Left kidney (tissue), 1 donor: ENCODE measurements at regions not wholly inside any gene's neighbourhood (a gene's known extent, or its start where the extent isn't known, plus 50 kb on each side); places are given as distances from the start of the nearest gene placed in this dataset.

ENCODE experiments used
- DNase-seq: peaks from one replicate; pipeline ENCODE4 v3.0.0-alpha.2; 2013

DNA sequence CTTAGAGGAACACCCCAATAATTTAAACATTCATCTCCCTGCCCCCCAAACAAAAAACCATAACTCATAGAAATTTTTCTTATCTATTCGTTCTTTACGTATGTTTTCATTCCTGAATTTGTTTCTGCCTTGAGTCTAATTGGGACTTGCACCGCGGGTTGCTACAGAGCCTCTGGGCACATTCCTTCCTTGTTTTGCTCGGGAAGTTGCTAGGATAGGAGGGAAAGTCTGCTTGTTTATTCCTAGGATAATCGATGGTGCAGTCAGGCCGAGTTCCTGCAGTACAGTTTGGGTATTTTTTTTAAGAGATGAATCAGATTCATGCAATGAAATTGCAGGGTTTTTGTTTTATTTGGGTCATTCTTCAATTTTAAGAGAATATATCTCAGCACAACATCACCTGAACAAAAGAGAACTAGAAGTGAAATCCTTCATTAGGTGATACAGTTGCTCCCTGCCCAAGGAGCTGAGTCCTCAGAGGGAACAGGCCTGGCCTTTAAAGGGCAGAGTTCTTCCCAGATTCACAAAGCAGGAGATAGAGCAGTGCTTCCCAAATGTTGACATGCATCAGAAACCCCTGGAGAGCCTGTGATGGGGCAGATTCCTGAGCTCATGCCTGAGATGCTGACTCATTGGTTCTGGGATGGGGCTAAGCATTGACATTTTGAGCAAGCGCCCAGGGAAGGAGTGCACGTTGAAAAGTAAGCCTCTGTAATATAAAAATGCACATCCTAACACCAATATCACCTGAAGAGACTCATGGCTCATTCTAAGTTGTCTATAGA is 114.9 kb upstream of the FAM9B start:
- DNase-seq = no peak

DNA sequence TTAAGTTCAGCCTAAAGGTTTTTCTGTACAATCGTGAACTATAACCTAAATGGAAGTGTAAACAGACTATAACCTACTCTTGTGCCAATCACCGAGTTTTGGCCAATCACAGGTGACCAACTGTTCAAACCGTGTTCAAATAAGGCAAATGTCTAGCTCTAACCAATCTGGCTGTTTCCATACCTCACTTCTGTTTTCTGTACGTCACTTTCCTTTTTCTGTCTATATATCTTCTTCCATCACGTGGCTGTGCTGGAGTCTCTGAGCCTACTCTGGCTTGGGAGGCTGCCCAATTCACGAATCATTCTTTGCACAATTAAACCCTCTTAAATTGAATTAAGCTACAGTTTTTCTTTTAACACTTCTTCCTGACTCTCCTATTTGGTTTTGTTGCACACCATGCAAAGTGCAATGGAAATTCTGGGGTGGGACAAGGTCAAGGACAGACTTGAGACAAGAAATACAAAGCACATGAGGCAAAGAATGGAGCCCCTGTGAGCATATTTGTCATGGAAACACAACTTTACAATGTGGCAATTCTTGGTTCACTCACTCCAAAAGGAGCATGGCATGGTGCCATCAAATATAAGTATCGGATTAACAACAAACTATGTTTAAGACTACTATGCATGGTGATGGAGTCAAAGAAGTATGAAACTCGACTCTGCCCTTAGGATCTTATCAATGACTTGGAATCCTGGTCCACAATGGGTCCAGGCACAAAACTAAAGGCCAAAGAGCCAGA is 115.7 kb upstream of the FAM9B start:
- no peak for DNase-seq

DNA sequence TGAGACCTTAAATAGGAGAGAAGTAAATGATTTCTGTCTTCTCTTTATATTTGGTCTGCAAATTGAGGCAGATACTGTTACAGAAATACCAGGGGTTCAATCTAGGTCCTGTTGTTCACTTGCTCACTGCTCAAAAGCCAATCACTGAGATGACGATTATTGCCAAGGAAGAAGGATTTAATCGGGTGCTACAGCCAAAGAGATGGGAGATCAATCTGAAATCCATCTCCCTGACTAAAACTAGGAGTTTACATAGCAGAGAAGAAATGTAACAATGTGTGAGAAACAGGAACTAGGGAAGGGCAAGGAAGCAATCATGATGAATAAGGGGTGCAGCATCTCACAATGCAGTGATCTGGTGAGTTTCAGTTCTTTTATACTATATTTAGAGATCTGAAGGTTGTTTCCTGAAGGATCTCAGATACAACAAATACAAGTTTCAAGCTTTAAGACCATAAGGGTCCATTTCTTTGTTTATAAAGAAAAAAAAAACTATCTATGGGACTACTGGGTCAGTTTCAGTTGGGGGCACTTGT is 117.9 kb upstream of the FAM9B start:
- DNase-seq = no peak

DNA sequence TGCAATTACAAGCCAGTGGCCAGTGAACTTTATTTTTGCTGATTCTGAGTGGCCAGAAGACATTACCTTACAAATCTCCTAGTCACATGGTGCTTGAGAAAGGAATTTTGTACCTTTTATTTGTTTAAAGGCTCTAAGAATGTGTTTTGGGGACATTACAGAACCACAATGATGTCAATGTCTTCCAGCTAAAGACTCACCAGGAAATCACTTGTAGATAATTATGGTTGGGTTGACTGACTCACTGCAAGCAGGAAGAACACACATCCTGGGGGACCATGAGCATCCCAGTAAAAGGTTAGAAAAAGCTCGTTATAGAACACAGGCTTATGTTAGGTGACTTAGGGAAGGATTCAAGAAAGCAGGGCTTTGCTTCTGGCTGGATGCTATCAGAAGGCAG is 119.4 kb upstream of the FAM9B start:
- DNase-seq = no peak

DNA sequence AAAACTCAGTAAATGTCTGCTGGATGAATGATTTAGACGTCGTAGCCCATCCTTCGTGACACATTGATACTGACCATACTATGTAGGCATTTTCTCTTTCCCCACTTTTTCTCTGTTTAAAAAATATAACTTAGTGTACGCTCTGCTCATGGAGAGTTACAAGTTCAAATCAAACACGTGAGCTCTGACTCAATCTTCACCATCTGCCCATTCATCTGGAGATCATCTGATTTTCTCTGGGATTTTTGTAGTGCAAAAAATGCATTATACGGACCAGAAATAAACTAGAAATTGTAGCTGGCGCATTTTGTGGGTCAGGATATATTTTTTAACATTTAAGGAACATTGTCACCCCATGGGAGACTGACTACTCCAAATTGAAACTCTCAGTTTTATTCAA is 124.7 kb upstream of the FAM9B start:
- no peak for DNase-seq

DNA sequence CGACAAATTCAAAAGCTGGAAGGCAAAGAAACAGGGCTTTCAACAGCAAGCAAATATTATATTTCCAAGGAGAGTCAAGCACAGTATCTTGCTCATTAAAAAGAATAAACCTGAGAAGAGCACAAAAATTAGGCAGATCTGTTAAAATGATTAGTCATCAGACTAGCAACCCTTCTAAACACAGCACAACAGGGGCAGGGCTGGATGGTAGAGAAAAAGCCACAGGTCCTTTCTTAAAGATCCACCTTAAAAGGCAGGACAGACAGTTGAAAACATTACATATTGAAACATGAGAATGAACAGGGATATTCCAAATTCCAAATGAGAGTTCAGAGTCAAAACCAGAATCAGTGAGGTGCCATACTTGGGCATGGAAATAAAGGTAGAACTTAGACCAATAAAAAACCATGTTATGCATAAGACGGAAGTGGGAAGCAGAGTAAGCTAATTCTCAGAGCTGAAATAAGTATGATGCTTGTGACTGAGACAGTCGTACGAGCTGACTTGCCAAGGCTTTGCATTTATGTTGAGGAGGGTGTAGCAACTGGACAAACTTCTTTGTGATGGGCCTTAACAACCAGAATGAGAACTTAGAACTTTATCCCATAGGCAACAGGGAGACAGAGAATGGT is 126.9 kb upstream of the FAM9B start:
- DNase-seq = no peak

DNA sequence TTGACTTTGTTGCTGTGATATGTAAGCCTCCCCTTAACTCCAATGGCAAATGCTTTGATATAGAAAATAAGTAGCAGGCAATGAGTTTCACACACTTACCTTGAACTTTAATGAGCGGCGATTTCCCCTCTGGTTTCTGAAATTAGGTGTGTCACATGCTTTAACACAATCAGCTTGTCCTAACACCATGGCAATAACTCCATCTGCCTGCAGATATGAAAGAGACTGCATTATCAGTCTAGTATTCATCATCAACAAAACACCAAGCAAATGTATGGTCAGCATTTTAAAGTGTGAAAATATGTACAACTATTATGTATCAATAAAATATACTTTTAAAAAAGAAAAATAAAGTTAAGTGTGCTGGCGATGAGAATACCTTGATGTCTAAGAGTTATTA is 128.8 kb upstream of the FAM9B start:
- DNase-seq = no peak

DNA sequence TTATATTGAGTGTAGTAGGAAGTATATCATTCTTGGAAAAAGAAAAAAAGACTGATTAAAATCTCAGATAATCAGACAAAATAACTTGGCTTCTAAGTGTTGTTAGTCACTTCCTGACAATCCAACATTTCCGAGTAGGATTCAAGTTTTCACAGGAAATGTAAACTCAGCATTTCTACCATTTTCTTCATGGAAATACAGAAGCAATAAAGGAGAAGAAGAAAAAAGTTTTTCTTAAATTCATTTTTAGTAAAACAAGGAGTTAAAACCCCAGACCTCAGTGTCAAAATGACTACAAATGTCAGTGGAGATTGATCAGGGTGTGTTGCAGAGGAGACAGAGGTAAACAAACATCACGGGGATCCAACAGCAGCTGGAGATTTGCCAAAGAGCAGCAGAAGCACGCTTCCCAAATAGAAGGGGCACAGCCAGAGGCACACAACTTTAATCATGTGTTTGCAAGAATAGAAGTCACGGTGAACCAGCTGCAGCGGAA is 129.3 kb upstream of the FAM9B start:
- no peak for DNase-seq

DNA sequence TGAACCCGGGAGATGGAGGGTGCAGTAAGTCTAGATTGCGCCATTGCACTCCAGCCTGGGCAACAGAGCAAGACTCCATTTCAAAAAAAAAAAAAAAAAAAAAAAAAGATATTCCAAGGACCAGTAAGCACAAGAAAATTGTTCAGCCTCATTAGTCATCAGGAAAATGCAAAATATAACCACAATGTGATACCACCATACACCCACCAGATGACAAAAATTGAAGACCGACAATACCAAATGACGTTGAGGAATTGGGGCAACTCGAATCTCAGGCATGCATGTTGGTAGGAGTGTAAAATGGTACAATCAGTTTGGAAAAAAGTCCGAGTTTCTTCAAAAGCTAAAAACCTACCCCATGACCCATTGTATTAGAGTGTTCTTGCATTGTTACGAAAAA is 130.2 kb upstream of the FAM9B start:
- DNase-seq = no peak

DNA sequence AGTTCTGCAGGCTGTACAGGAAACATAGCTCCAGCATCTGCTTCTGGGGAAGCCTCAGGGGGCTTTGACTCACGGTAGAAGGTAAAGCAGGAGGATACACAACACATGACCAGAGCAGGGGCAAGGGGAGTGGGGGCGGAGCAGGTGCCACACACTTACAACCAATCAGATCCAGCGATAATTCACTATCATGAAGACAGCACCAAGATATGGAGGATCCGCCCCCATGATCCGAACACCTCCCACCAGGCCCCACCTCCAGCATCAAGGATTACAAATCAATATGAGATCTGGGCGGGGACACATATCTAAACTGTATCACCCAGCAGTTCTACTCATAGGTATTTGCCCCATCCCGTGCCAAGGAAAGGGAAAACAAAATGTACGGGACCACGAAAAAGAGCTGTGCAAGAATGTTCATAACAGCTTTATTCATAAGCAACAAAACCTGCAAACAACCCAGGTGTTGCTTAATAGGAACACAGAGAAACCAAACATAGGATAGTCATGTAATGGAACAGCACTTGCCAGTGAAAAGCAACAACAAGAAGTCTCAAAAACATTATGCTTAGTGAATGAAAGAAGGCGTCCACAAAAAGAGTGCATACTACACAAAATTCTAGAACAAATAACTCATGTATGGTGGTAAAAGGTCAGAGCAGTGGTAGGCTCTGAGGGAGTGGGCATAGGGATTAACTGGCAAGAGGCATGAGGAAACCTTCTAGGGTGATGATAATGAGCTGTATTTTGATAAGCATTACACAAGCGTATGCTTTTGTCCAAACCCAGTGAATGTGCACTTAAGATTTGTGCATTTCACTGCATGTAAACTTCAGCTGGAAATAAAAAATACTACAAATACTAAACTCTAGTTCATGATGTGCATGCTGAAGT is 130.9 kb upstream of the FAM9B start:
- no peak for DNase-seq

DNA sequence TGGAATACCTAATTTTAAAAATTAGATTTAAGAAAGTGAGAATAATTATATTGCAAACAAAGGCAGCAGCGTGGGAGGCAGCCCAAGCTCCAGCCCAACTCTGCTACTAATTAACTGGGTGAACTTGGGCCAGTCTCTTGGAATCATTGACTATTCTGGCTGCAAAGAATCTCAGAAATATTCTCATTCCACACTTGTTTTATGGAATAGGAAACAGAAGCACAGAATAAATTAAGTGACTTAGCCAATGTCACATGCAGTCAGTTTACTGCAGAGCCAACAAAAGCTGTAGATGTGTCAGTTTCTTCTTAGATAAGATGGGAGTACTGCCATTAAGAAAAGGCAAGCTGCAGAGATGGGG is 132.6 kb upstream of the FAM9B start:
- DNase-seq = no peak

DNA sequence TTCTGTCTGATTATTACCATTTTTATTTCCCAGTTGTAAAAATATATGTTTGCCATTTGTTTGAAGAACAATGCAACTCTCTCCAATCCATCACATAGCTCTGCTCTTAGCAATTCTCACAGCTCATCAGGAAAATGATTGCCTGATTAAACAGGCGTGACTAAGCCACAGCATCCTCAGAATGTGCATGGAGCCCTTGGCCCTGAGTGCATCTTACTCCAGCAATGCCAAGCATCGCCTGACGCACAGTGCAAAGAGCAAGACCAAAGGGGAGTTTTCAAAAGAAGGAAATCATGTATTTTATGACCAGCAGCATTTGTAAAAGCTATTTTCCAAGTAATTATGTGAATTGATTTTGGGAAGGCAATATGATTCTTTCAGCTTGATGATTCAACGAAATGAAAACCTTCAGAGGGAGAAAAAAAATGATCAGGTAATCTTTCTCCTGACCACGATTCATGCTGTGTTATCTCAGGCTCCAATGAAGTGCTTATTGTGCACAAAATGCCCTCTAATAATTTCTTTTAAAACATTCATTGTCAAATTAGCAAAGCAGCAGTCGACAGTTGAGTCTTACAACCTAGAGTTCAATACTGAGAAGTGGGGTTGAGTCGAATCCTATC is 138.0 kb upstream of the FAM9B start:
- DNase-seq = no peak

DNA sequence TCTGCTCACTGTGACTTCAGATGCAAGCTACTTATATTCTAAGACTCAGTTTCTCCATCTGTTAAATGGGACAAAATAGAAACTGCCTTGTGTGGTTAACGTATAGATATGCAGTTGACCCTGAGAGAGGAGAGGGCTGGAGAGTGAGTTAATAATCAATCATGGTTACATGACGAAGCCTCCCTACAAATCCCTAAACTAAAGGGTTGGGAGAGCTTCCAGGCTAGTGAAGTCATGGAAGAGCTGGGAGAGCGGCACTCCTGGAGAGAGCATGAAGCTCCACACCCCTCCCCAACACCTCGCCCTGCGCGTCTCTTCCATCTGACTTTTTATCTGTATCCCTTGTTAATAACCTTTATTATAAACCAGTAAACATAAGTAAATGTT is 138.5 kb upstream of the FAM9B start:
- DNase-seq = no peak

DNA sequence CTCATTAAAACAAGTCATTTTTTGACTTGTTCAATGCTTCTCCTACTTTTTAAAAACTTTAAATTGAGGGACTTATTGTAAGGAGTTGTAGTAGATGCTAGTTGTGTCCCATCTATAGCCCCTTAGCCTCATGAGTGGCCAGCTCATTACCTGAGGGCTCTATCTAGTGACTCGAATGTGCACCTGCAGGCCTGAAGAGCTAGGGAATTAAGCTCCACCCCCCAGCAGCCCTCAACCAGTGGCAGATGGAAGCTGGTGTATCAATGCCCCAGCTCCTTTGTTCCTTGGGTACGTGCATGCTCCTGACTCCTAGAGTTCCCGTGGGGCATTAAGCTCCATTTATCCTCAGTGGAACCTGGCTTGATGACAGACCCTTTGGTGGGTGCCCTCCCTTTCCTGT is 146.7 kb upstream of the FAM9B start:
- DNase-seq = no peak

DNA sequence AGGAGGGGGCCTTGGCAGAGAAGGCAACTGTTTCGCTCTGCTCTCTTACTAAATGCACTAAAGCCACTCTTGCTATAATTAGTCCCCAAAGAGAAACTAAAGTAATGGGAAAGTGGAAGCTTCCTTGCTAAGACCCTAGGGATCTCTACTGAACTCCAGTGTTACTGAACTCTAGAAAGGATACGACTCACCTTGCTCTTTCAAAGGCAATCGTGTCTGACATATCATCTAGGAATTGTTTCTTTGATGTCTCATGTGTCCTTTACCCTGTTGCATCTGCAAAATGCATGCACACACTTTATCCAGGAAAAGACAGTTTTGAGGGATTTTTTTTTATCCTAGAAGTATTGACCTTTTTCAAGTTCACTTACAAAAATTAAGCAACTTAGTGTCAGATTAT is 148.1 kb upstream of the FAM9B start:
- no peak for DNase-seq

DNA sequence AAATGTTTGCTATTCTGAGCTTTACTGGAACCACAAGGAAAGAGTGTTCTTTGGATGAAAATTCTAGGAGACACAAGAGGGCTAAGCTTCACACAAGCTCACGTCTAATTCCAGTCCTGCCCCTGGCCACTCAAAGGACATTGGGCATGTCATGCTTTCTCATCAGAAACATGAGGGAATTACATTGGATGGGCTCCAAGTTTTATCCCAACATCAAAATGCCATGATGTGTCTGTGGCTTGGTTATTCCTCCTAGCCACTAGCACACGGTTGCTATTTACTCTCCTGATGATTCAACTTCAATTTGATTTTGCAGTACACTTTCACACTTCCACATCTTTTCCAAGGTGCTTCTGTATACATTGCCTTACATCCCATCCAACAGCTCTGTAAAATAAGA is 149.6 kb upstream of the FAM9B start:
- DNase-seq = no peak

DNA sequence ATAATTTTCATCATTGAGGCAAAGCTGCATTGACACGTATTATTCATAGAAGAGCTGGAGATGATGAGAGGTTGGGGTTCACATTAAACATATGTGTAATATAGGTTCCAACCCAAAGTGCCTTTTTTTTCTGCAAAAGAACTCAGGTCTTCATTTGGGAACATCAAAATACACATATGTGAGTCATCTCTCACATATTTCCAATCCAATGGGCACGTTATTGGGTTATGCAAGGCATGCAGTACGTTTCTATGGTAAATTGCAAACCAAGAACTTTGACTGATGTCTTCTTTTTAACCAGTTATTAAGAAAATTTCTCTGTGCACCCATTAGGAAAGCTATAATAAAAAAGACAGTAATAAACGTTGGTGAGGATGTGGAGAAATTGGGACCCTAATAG is 150.3 kb upstream of the FAM9B start:
- no peak for DNase-seq

DNA sequence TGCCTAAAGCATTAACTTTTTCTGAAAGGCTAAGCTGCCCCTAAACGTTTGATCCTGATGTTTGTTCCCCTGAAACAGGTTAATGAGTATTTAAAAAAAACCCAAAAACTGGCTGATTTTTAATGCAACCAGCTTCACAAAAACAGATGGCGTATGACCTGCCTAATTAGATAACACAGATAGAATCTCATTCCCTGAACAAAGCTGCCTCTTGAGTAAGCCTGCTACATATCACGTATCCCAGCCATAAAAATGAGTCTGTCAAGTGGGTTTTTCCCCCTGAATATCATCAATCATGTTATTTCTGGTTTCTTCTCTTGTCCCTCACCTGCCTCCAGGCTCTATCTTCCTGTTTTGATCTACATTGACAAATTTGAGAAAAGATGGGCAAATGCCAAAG is 154.2 kb upstream of the FAM9B start:
- DNase-seq = no peak

DNA sequence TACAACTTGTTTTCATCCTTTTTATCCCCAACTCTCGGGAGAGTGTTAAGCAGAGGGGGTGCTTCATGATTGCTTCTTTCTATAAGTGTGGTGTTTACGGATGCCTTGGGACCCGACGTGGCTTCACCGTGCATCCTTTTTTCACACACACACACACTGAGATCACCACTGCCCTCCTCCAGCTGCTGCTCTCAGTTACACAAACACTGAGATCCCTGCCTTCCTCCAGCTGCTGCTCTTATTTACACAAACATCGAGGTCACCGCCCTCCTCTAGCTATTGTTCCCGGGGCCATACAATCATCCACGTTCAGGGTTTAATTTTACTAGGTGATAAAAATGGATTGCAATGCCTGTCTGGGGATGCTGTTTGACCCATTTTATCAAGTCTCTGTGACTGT is 155.4 kb upstream of the FAM9B start:
- DNase-seq = no peak

DNA sequence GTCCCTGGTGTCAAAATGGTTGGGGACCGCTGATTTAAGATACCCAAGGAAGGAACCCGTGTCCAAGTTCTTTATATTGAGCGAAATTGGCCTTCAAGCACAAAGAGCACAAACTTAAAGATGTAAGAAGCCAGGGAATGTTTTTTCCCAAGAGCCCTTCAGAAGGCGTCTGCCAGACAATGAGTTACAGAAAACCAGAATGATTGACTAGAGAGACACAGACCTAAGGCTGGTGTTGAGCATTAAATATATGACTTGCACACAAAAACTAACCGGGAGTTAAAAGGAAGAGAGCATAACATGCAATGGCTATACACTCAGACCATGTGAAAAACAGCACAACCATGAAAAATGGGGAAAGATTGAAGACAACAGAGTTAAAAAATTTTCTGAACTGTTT is 157.5 kb upstream of the FAM9B start:
- DNase-seq = no peak

DNA sequence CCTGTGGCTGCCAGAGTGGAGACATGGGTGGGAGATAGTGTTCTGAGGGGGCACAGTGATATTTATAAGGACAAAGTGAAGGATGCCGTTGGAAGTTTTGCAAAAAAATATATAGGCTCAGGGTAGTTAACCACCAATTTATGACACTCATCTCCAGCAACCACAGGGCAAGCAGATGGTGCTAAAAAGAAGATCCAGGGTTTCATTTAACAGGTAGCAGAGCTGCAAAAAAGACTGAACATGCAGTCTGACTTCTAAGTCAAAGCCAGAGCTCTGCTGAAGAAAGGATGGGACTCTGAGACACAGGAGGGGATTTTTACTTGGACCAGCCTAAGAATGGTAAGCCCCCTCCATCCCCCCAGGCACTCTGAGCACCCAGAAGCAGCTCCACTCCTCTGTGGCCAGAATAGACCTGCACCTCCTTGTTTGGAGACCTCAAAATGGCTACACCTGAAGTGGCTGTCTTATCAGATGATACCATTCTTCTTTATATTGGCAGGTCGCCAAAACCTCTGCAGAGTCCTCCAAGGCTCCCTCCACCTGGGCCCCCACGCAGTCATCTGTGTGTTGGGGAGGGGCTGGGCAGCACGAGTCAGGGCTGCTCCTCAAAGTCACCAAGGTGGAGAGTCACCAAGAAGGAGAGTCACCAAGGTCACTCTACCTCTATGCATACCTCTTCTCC is 161.4 kb upstream of the FAM9B start:
- DNase-seq = no peak
